SH-SY5Y (cell line): ENCODE measurements at regions not wholly inside any gene's neighbourhood (a gene's known extent, or its start where the extent isn't known, plus 50 kb on each side); places are given as distances from the start of the nearest gene placed in this dataset.

Source experiments
- GATA2 ChIP-seq: IDR thresholded peaks from 2 replicates; pipeline ENCODE4 v1.6.1; 2011; ENCODE audit warnings: mild to moderate bottlenecking, low read depth, low read length
- GATA3 ChIP-seq: IDR thresholded peaks from 2 replicates; pipeline ENCODE4 v1.6.1; 2011; ENCODE audit warnings: low read depth, mild to moderate bottlenecking, low read length, moderate library complexity

DNA sequence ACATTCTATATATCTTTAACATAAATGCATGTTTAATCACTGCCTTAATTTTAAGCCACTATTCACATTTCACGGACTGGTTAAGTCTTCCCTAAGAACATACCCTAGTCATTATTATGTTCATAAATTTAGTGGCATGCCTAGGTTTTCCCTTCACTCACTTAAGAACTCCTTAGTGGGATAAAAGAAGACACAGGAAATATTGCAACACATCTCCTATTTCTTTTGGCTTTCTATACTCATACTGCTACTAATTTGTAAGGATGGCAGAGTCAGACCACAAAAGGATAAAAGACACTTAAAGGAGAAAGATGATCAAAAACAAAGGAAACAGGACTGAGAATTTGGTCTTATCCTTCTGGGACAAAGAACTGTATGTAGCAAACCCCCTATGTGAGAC is 951.4 kb downstream of the SORCS3 start:
- TF ChIP-seq GATA2 (no peak), GATA3 (no peak)
